CD4-positive, alpha-beta T cell treated with Interleukin-17A for 4 hours (primary cell): ENCODE measurements at regions not wholly inside any gene's neighbourhood (a gene's known extent, or its start where the extent isn't known, plus 50 kb on each side); places are given as distances from the start of the nearest gene placed in this dataset.

ENCODE experiments used
- DNase-seq: peaks from one replicate; pipeline ENCODE4 v3.0.0-alpha.2; 2020; ENCODE audit warnings: mixed read lengths

DNA sequence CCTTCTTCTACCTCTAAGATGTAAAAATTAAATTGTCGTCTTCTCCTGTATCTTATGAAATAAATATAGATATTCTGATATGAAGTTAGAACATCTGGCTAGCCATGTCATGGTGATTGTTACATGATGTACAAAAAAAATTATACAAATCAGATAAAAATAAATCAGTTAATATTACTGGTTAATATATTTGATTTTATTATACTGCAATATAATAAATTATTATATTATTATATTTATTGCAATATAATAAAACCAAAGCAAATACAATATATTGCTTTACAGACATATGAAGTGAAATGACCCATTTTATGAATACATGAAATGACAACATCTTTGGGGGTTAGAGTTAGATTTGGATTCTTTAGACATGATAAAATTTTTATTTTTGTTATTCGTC, 72.3 kb upstream of the NAALADL2 start:
- no peak for DNase-seq

- DNase-seq = no peak
Observed at GRCh38 chr3:174791161-174791560, 68.0 kb upstream of the NAALADL2 start.

GRCh38 chr3:174792864-174793263, 66.3 kb upstream of the NAALADL2 start:
- no peak for DNase-seq
